ENCODE measurements at regions not wholly inside any gene's neighbourhood (a gene's known extent, or its start where the extent isn't known, plus 50 kb on each side); places are given as distances from the start of the nearest gene placed in this dataset.
"Not testable (repeated sequence)": the region's sequence is repeated elsewhere in the genome, so short reads cannot be mapped to it uniquely, and the experiment has no call there.

- Histone ChIP-seq H3K9ac (ENCODE audit: low read length) (no peak overlapping the region), H4K20me1 (ENCODE audit: insufficient read depth, low read length) (no peaks in the 10 kb centered on the region), H3K9me2 (replicated peaks; ENCODE audit: insufficient read depth, low read length) (no peaks in the 10 kb centered on the region), H3K9me3 (replicated peaks; ENCODE audit: insufficient read depth, low read length) (no peaks in the 10 kb centered on the region), H3K4me2 (ENCODE audit: low read depth, low read length) (no peak overlapping the region), H3K4me3 (ENCODE audit: low read length) (no peak overlapping the region), H3F3A (ENCODE audit: insufficient read depth, low read length) (no peaks in the 10 kb centered on the region), H3K36me3 (replicated peaks; ENCODE audit: insufficient read depth, low read length) (no peaks in the 10 kb centered on the region), H3K79me2 (ENCODE audit: low read length) (no peaks in the 10 kb centered on the region), H3K27ac (ENCODE audit: low read length) (no peak overlapping the region), H2AFZ (ENCODE audit: low read length) (no peak overlapping the region), H3K4me1 (ENCODE audit: low read length) (peaks cover 20% of the 10 kb centered on the region; the same call in 1 of the 2 replicates), H3K27me3 (replicated peaks; ENCODE audit: insufficient read depth, low read length) (no peaks in the 10 kb centered on the region)
- DNase-seq = no peak
- TF ChIP-seq EZH2phosphoT487 (IDR thresholded peaks at IDR 0.05; ENCODE audit: low read length) = no peak
- no peak for TF ChIP-seq CTCF (IDR thresholded peaks at IDR 0.05; ENCODE audit: low read length)
- no peak for TF ChIP-seq EZH2 (optimal IDR thresholded peaks at IDR 0.05; ENCODE audit: low read depth, low read length)
These were observed 656.4 kb downstream of the LMO4 start for GRCh38 chr1:87985071-87985470.

GRCh38 chr1:87986130-87986866 is 657.6 kb downstream of the LMO4 start:
- TF ChIP-seq EZH2 (optimal IDR thresholded peaks at IDR 0.05; ENCODE audit: low read depth, low read length) = no peak
- TF ChIP-seq CTCF (IDR thresholded peaks at IDR 0.05; ENCODE audit: low read length) = peak; percentile 44
- peak; percentile 17 for DNase-seq
- H3K4me3 ChIP-seq (ENCODE audit: low read length) = peak overlapping the region; percentile 4; the same call in 1 of the 2 replicates

GRCh38 chr1:87989346-87989745 is 660.7 kb downstream of the LMO4 start:
- Histone ChIP-seq H3K9me3 (replicated peaks; ENCODE audit: insufficient read depth, low read length) (no peaks in the 10 kb centered on the region), H3K27ac (ENCODE audit: low read length) (no peak overlapping the region), H3K9me2 (replicated peaks; ENCODE audit: insufficient read depth, low read length) (no peaks in the 10 kb centered on the region), H4K20me1 (ENCODE audit: insufficient read depth, low read length) (no peaks in the 10 kb centered on the region), H3K9ac (ENCODE audit: low read length) (no peak overlapping the region), H3K4me1 (ENCODE audit: low read length) (peaks cover 20% of the 10 kb centered on the region; the same call in 1 of the 2 replicates), H3K4me3 (ENCODE audit: low read length) (no peak overlapping the region), H3K36me3 (replicated peaks; ENCODE audit: insufficient read depth, low read length) (no peaks in the 10 kb centered on the region), H3K4me2 (ENCODE audit: low read depth, low read length) (no peak overlapping the region), H3F3A (ENCODE audit: insufficient read depth, low read length) (no peaks in the 10 kb centered on the region), H3K79me2 (ENCODE audit: low read length) (no peaks in the 10 kb centered on the region), H3K27me3 (replicated peaks; ENCODE audit: insufficient read depth, low read length) (no peaks in the 10 kb centered on the region), H2AFZ (ENCODE audit: low read length) (no peak overlapping the region)
- no peak for DNase-seq
- no peak for TF ChIP-seq EZH2 (optimal IDR thresholded peaks at IDR 0.05; ENCODE audit: low read depth, low read length)
- TF ChIP-seq CTCF (IDR thresholded peaks at IDR 0.05; ENCODE audit: low read length) = no peak
- no peak for TF ChIP-seq EZH2phosphoT487 (IDR thresholded peaks at IDR 0.05; ENCODE audit: low read length)

More at GRCh38 chr1:87986130-87986866, 657.6 kb downstream of the LMO4 start:
- Histone ChIP-seq H3K9ac (ENCODE audit: low read length) (no peak overlapping the region), H3K4me2 (ENCODE audit: low read depth, low read length) (peak overlapping the region; percentile 29), H3K9me3 (replicated peaks; ENCODE audit: insufficient read depth, low read length) (no peaks in the 10 kb centered on the region), H3K9me2 (replicated peaks; ENCODE audit: insufficient read depth, low read length) (no peaks in the 10 kb centered on the region), H4K20me1 (ENCODE audit: insufficient read depth, low read length) (no peaks in the 10 kb centered on the region), H3K4me1 (ENCODE audit: low read length) (peaks cover 20% of the 10 kb centered on the region; the same call in 1 of the 2 replicates), H3F3A (ENCODE audit: insufficient read depth, low read length) (no peaks in the 10 kb centered on the region), H3K27me3 (replicated peaks; ENCODE audit: insufficient read depth, low read length) (no peaks in the 10 kb centered on the region), H3K79me2 (ENCODE audit: low read length) (no peaks in the 10 kb centered on the region), H3K36me3 (replicated peaks; ENCODE audit: insufficient read depth, low read length) (no peaks in the 10 kb centered on the region), H2AFZ (ENCODE audit: low read length) (peak overlapping the region; percentile 52; the same call in 1 of the 2 replicates), H3K27ac (ENCODE audit: low read length) (peak overlapping the region; percentile 5; the same call in 1 of the 2 replicates)

GRCh38 chr1:87992536-87992935 is 663.9 kb downstream of the LMO4 start:
- not testable (repeated sequence) for H3K4me1 ChIP-seq (ENCODE audit: low read length); H3K9me3 ChIP-seq (replicated peaks; ENCODE audit: insufficient read depth, low read length); H3K27ac ChIP-seq (ENCODE audit: low read length); H3K4me3 ChIP-seq (ENCODE audit: low read length); H3K27me3 ChIP-seq (replicated peaks; ENCODE audit: insufficient read depth, low read length); H3K4me2 ChIP-seq (ENCODE audit: low read depth, low read length); H3K79me2 ChIP-seq (ENCODE audit: low read length); H2AFZ ChIP-seq (ENCODE audit: low read length); DNase-seq; H3K9me2 ChIP-seq (replicated peaks; ENCODE audit: insufficient read depth, low read length); H4K20me1 ChIP-seq (ENCODE audit: insufficient read depth, low read length); H3F3A ChIP-seq (ENCODE audit: insufficient read depth, low read length); H3K9ac ChIP-seq (ENCODE audit: low read length); H3K36me3 ChIP-seq (replicated peaks; ENCODE audit: insufficient read depth, low read length)
